HG03025 (cell line): ENCODE measurements at regions not wholly inside any gene's neighbourhood (a gene's known extent, or its start where the extent isn't known, plus 50 kb on each side); places are given as distances from the start of the nearest gene placed in this dataset.

Experiments
- ATAC-seq: cut with Tn5 transposase; IDR thresholded peaks from one replicate; pipeline ENCODE4 v1.9.1; 2021; ENCODE audit warnings: mild to moderate bottlenecking, moderate library complexity; ENCODE audit not compliant: unreplicated experiment, low FRiP score

DNA sequence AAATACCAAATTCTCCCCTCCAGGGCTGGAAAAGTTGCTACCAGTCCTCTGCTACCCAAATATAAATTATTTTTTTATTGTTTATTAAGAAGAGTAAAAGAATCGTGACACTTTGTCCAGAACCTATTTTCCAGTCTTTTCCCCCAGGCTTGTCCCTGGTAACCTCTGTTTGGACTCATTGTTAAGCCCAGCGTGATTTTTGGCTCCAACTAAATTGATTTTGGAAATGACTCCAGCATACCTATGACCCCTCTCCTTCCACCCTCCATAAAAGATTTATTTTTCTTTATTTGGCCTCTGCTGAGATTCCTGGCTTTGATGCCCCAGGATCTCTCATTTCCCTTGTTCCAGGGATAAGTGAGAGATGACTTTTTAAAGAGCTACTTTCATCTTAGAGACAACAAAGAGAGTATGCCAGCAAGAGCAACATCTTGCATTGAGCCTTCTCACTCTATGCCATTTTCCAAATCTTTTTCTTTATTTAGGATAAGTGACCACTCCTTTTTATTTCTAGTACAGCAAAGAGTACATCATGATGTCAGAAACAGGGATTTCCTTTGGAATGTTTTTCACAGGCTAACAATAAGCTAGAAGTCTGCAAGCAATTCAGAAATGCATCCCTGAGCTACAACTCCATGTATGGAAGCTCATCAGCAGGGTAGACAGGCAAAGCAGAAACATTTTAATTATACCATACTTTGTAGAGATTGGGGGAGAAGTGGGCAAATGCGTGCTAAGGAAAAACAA lies 75.8 kb downstream of the DAD1 start:
- ATAC-seq, result no peak

DNA sequence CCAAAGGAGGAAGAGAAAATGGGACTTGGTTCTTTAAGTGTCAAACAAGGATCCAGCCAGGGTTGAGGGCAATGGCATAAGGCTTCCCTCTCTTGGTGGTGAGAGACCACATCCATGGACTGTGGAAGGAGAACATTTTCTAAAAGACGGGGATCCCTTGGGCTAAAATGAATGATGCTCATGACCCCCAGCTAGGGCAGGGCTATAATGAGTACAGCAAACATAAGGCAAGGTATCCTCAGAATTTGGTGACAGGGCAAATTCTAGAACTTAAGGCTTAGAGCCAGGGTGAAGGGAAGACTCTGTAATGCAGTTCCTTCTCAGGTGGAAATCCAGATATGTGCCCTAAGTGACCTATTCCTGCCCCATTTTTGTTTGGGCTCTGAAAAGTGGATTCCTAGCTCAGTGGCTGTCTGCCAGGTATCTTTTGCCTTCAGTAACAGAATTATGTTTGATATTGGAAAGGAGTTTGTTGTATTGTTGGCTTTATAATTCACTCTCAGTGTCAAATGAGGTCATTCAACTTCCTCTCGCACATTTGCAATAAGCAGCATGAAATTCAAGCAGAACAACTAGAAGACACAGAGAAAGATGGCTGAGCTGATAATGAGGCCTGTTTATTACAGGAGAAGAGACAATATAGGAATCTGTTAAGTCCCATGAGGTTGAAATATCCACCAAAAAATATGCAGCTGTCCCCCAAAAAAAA lies 76.8 kb downstream of the DAD1 start:
- ATAC-seq, result no peak

DNA sequence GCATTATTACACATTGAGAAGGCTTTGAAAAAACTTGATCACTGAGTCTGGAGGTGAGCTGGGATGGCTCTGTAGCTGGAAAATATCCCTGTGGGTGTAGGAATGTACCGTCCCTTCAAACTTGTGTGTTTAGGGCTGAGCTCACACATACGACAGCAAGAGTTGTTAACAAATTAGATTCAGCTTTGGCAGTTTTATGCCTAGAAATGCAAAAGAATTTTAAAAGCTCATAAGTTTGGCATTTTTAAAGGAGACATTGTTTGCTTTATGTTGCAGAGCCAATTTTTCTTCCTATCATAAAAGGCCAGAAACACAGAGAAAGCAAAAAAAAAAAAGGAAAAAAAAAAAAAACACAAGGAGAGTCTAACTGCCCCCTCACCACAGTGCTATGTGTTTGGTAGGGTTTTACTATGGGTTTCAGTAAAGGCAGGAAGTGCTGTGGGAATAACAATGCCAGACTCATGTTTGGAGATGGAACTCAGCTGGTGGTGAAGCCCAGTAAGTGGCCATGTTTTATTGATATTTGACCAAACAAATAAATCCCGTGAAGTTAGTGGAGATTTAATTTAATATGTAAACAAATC lies 78.4 kb downstream of the DAD1 start:
- no peak for ATAC-seq

DNA sequence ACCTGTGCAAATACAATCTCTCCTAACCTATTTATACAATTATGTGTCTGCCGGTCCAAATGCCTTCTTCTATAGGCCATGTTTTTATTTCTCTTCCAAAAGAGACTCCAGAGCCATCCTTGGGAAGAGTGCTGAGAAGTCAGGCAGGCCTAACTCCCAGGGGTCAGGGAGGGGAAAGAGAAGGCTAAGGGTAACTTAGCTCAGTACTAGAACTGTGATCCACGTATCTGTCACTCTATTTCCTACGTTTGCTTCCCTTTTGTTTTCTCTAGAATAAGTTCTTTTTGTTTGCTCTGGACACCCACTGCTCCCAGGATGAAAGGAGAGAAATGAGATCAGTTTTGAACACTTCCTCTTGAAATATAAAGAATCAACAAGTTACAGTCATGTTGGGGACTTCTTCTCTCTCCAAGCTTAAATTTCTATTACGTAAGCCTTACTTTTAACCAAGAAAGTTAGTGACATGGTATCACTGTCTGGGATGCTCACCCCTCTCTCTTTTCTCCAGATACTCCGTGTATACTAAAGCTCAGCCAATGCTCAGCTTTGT lies 79.2 kb downstream of the DAD1 start:
- ATAC-seq, result no peak

DNA sequence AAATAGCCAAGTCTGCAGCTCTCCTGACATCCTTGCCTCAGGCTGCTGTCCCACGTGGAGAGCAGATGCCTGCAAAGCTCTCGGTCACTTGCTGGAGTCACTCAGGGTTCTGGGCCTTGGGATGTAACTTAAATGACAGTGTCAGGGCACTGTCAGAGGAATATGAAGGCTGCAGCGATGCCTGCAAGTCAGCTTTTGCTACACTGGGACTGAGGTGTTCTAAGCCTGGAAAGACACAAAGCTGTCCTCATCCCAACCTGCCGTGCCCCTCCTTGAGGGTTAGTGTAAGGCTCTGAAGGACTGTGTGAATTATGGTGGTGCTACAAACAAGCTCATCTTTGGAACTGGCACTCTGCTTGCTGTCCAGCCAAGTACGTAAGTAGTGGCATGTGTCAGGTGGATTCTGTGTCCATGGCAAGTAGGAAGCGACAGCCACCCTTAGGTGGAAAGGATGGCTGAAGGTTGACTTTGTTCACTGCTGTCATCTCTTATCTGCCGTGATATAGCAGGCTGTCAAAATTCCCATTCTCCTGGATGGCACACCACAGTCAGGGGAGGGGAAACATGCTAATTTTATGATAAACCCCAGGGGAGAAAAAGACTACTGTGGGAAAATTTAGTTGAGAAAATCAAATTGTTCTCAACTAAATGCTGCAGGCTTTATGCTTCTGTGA lies 79.9 kb downstream of the DAD1 start:
- no peak for ATAC-seq

DNA sequence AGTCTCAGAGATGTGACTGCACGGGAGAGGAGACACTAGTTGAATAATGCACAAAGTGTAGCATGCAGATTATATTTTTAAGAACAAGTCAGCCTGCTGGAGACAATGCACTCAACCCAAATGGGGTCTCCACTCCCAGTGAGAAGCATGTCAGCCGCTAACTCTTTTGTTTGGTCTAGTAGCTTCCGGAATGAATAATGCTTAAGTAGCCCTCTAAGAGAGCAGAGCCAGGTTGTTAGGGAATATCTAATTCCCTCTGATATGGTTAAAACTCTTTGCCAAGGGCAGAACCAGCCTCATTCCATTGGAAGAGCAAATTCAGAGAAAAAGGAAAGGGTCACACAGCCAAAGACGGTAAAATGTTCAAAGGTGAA lies 80.4 kb downstream of the DAD1 start:
- no peak for ATAC-seq

DNA sequence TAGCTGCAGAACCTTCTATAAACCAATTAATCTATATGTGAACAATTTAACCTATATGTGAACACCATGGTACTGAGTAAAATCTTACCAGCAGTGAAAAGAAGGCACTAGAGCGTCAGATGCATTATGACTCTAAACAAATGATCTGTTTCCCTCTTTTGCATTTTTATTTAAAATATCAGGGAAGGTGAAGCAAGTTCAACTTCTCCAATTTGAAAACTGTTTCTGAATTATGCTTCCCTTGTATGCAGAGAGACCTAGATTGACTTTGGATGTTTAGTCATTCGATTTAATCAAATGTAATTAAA lies 80.9 kb downstream of the DAD1 start:
- no peak for ATAC-seq

DNA sequence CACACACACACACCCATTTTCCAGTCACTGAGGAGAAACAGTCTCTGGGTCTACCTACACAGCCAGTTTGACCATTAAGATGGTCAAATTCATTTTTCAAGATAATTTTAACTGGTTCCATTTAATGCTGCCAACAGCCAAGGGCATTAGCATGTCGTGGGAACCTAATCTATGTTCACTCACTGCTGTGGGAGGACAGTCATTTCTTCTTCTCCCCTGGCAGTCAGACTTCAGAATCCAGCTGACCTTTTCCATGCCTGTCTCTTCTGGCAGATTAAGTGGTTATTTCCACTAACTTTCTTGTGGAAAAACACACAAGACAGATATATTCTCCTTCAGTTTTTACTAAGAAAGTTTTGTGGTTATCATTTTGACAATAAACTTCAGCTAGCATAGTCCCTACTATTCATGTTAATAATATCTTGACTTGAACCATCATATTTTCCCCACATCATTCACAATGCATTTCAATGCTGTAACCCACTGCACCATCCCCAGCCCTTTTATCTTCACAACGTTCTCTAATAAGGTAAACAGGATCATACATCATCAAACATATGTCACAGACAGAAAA lies 82.2 kb downstream of the DAD1 start:
- no peak for ATAC-seq

DNA sequence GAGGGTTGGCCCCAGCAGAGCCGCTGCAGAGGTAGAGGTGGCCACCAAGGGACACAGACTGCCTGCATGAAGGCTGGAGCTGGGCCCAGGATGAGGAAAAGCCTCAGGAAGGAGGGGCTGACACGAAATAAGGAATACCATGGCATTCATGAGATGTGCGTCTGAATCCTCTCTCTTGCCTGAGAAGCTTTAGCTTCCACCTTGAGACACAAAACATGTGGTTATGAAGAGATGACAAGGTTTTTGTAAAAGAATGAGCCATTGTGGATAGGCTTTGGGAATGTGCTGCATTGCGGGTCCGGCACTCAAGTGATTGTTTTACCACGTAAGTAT lies 82.7 kb downstream of the DAD1 start:
- ATAC-seq, result no peak

DNA sequence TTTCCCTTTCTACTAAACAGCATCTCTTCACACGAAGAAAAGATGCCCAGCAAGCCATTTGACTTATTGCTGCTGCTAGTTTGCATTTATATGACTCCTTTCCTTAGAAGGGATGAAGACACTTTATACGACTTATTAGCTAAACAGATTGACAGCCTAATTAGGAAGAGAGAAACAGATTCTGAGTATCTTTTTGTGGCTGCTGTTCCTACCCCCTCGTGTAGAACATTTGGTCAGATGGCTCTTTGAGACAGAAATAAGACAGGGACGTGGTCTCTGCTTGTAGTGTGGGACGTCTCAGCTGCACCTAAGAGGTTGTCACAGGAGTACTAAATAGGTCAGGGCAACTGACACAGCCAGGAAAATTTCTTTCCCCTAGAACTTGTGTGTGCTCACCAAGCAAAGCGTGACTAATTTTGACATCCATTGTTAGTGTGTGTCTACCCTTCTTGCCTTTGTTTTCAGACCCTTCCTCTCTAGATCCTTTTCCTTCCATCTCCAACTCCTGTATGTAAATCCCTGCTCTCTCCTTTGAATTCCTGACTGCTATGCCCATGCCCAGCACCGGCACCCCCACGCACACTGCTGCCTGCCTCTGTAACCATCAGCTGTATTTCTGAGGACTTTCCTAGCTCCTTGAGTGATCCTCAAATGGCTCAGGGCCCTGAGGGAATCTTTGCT lies 83.2 kb downstream of the DAD1 start:
- peak; percentile 36 for ATAC-seq

DNA sequence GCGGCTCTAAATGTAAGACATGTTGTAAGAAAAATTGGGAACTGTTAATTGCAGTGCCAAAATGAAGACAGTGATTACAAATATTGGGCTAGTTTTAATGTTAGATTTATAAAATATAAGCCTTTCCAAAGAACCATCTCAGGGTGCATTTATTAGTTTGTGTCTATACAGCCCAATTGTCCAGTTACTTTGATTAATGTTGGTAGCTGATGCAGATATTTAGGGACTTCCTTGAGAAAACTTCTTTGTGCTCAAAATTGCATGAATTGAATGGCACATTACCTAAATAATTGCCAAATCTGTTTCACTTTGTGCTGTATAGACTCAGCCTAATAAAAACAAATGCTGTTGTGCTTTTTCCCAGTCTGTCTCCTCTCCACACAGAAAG lies 83.7 kb downstream of the DAD1 start:
- no peak for ATAC-seq

DNA sequence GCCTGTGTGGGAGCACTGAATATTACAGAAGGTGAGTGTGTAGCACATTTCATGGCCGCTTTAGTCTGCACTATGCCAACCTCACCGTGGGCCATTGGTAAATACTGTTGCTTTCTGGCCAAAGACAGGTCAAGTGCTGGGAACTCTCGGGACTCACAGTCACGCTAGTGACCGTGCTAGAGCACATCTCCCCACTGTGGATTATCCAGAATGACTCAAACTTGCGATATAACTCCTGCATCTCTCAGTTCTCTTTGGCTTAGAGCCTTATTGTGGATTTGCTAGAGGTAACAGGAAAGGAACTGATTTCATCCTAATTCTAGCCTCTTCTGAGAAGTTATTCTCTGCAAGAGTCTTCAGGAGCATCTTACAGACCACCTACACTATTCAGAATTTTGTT lies 86.5 kb downstream of the DAD1 start:
- ATAC-seq, result no peak

DNA sequence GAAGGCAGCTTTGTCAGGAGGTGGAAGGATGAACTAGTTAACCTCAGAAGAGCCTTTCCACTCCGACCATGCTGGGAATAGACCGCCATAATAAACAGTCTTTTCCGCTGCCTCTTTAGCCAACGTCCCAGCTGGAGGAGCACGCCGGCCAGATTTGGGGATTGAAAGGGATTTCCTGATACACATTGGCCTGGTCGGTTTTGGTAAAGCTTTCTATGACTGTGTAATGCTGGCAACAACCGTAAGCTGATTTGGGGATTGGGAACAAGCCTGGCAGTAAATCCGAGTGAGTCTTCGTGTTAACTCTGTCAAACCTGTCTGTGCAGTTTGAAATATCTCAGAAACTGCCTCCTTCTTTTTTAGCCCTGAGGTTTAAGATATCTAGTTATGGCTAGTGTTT lies 87.0 kb downstream of the DAD1 start:
- no peak for ATAC-seq

DNA sequence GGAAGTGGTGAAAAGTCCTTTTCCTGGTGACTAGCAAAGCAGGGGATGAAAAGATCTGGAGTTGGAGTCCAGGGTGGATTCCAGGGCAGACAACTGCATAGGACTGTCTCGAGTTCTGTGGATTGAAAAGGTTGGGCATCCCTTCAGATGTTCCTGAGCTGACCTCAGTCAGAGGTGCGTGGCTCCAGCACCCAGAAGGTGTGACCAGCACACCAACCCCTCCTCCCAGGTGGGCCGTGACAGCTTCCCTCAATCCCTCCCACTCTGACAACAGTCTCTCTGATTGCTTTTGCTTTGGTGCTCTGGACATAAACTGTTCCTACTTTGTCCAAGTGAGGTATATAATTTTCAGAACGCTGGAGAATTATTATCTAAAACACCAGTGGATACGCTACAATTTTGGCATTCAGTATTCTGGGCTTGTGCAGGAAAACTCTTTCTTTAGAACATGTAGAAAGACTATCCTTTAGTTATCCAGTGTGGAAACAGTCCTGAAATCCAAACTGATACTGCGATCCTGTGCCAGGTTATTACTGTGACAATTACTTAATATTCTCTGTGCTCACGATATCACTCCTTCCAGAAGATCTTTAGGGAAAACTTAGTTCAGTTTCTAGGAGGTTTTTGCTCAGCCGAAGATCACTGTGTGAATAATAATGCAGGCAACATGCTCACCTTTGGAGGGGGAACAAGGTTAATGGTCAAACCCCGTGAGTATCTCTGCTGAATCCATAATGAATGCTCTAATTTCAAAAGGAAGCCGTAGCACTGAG lies 87.9 kb downstream of the DAD1 start:
- ATAC-seq, result no peak

DNA sequence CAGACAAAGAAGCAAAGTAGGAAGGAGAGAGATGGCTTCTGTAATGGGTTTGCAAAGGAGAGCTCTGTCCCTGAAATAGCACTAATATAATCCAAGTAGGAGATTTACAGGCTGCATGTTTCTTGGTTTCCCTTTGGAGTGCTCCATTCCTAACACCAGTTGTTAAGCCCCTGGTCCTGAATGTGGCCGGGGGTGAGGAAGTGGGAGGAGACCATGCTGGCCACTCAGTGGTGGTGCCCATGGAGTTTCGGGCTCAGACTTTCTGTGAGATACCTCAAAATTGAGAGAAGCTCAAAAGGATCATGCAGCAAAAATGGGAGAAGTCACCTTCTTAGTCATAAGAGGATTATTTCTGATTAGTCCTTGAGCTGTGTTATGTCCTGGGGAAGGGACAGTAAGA lies 88.5 kb downstream of the DAD1 start:
- ATAC-seq, result no peak

DNA sequence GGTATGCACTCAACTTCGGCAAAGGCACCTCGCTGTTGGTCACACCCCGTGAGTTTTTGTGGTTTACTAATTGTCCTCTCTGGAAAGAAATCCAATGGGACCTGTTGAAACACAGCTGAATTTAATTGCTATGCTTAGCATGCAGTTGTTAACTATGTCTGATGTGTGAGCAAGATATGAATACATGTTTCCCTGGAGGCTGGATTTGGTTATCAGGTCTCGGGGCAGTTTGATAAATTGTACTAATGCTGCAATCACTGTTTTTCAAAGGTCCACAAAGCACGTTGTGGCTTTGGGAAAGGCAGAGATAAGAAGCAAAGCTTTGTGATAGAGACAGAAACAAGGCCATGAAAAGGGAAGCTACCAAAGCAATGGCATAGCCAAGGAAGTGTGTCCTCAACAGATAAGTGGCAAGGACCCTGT lies 91.3 kb downstream of the DAD1 start:
- no peak for ATAC-seq

DNA sequence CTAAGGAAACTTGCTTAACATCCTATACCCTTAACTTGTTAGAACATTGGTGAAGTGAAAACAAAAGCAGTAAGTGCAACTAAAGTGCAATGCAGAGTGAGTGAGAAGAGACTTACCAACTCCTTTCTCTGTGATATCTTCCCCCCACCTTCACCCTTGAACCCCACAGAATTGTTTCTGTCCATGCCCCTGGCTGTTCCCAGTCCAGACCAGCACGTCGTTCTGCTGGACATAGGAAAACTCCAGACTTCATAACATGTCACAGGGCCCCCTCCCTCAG lies 91.9 kb downstream of the DAD1 start:
- ATAC-seq, result no peak

DNA sequence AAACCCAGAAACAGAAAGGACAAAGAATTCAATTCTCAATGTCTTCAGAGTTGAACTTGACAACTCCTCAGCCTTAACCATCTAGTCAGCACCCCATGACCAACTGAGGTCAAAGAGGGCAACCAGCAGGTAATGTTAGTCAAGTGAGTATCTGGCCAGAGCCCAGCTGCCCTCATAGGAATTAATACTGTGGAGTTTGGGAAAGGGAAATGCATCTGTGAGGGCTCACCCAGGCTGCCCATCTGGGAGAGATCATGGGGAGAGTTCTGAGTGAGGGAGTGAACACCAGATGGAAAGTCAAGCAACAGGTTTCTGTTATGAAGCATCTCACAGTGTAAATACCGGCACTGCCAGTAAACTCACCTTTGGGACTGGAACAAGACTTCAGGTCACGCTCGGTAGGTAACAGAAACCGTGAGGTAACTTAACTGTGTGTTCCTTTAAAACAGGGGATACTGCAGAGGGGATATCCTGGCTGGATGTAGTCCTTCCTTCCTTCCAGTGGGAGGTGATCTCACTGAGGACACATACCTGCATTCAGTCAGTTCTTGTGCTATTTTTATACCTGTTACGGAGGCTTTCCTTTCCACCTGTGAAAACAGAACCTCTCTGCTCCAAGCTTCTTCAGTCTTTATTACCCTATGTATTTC lies 94.4 kb downstream of the DAD1 start:
- no peak for ATAC-seq

DNA sequence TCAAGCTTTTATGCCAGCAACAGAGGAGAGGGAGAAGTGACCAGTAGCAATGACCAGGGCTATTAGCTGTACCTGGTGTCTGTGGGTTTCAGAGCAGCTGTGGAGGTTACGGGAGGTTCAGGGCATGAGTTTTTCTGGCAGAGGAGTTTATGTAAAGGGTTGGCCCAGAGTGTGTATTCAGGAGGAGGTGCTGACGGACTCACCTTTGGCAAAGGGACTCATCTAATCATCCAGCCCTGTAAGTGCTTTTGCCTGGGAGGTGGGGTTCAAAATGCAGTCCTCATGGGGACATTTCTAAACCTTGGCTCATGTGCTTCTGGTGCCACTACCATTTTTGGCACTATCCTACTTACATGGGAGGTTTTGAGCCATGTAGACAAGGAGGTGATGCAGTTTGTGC lies 95.3 kb downstream of the DAD1 start:
- ATAC-seq, result no peak
